SK-N-SH treated with all-trans-retinoic acid at 6 μM for 48 hours (cell line): ENCODE measurements at regions not wholly inside any gene's neighbourhood (a gene's known extent, or its start where the extent isn't known, plus 50 kb on each side); places are given as distances from the start of the nearest gene placed in this dataset.

Experiments used
- ARNTL ChIP-seq: fragments of 450-650 bp; formaldehyde crosslinking; IDR thresholded peaks from 2 replicates; pipeline ENCODE4 v1.5.0; 2020; ENCODE audit warnings: low read depth, mild to moderate bottlenecking, moderate library complexity, borderline replicate concordance
- CSDC2 ChIP-seq: fragments of 250-450 bp; sonication (Bioruptor Pico); IDR thresholded peaks from 2 replicates; pipeline ENCODE4 v1.5.0; 2020; ENCODE audit warnings: mild to moderate bottlenecking, moderate library complexity
- ESRRG ChIP-seq: fragments of 250-450 bp; sonication (Bioruptor Pico); IDR thresholded peaks from 2 replicates; pipeline ENCODE4 v1.6.1; 2021; ENCODE audit warnings: mild to moderate bottlenecking
- GLIS3 ChIP-seq: fragments of 250-450 bp; sonication (Bioruptor Pico); IDR thresholded peaks from 2 replicates; pipeline ENCODE4 v1.5.0; 2020; ENCODE audit warnings: mild to moderate bottlenecking, moderate library complexity
- ISL1 ChIP-seq: fragments of 250-450 bp; sonication (Bioruptor Pico); IDR thresholded peaks from 2 replicates; pipeline ENCODE4 v2.1.2; 2022; ENCODE audit warnings: mild to moderate bottlenecking, moderate library complexity
- RARB ChIP-seq: fragments of 250-450 bp; sonication (Bioruptor Pico); IDR thresholded peaks from 2 replicates; pipeline ENCODE4 v1.8.0; 2021; ENCODE audit warnings: mild to moderate bottlenecking, moderate library complexity
- TCF4 ChIP-seq: fragments of 250-450 bp; sonication (Bioruptor Pico); IDR thresholded peaks from 2 replicates; pipeline ENCODE4 v1.8.0; 2021; ENCODE audit warnings: mild to moderate bottlenecking, moderate library complexity, borderline replicate concordance
- ZC3H10 ChIP-seq: fragments of 250-450 bp; sonication (Bioruptor Pico); IDR thresholded peaks from 2 replicates; pipeline ENCODE4 v1.5.1; 2021; ENCODE audit warnings: mild to moderate bottlenecking, moderate library complexity
- ZFP30 ChIP-seq: fragments of 450-650 bp; formaldehyde crosslinking; IDR thresholded peaks from 2 replicates; pipeline ENCODE4 v1.5.0; 2022; ENCODE audit warnings: mild to moderate bottlenecking, moderate library complexity
- ZNF565 ChIP-seq: fragments of 450-650 bp; formaldehyde crosslinking; conservative IDR thresholded peaks from 2 replicates; pipeline ENCODE4 v1.5.0; 2020; ENCODE audit warnings: low read depth, mild to moderate bottlenecking, moderate library complexity
- ZNF8 ChIP-seq: fragments of 450-650 bp; formaldehyde crosslinking; IDR thresholded peaks from 2 replicates; pipeline ENCODE4 v1.5.0; 2020; ENCODE audit warnings: mild to moderate bottlenecking, moderate library complexity
- TF ChIP-seq, protein P1 (sequence below): fragments of 250-450 bp; sonication (Bioruptor Pico); IDR thresholded peaks from 2 replicates; pipeline ENCODE4 v1.8.0; 2020; ENCODE audit warnings: mild to moderate bottlenecking, moderate library complexity, borderline replicate concordance
- TF ChIP-seq, protein P2 (sequence below): fragments of 250-450 bp; sonication (Bioruptor Pico); IDR thresholded peaks from 2 replicates; pipeline ENCODE4 v1.5.1; 2021; ENCODE audit warnings: mild to moderate bottlenecking, moderate library complexity
- TF ChIP-seq, protein P3 (sequence below): fragments of 250-450 bp; sonication (Bioruptor Pico); IDR thresholded peaks from 2 replicates; pipeline ENCODE4 v1.5.1; 2020; ENCODE audit warnings: low read depth, mild to moderate bottlenecking, moderate library complexity

DNA sequence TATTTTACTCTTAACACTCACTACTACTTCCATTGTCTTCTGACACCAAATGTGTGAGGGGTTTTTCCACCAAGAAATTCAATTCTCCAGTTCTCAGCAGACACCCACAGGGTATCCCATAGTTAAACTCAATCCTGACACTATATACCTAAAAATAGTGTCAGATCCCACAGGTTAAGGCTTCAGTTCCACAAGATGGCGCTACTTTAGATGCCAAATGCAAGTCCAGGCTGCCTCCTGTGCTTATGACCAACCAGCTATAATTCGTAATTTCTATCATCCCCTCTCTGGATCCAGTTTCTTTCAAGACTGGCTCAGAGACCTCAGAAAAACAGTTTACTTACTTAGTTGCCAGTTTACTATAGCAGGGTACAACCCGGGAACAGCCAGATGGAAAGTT, 1146.2 kb upstream of the SPRY2 start:
- TF ChIP-seq TCF4 (CRISPR knock-in tag) = no peak
- TF ChIP-seq ESRRG (CRISPR knock-in tag) = no peak
- TF ChIP-seq, protein P1, sequence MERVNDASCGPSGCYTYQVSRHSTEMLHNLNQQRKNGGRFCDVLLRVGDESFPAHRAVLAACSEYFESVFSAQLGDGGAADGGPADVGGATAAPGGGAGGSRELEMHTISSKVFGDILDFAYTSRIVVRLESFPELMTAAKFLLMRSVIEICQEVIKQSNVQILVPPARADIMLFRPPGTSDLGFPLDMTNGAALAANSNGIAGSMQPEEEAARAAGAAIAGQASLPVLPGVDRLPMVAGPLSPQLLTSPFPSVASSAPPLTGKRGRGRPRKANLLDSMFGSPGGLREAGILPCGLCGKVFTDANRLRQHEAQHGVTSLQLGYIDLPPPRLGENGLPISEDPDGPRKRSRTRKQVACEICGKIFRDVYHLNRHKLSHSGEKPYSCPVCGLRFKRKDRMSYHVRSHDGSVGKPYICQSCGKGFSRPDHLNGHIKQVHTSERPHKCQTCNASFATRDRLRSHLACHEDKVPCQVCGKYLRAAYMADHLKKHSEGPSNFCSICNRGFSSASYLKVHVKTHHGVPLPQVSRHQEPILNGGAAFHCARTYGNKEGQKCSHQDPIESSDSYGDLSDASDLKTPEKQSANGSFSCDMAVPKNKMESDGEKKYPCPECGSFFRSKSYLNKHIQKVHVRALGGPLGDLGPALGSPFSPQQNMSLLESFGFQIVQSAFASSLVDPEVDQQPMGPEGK (CRISPR knock-in tag) = no peak
- no peak for TF ChIP-seq RARB (CRISPR knock-in tag)
- TF ChIP-seq ZFP30 (CRISPR knock-in tag) = no peak
- no peak for TF ChIP-seq ZNF565 (CRISPR knock-in tag)
- TF ChIP-seq, protein P2, sequence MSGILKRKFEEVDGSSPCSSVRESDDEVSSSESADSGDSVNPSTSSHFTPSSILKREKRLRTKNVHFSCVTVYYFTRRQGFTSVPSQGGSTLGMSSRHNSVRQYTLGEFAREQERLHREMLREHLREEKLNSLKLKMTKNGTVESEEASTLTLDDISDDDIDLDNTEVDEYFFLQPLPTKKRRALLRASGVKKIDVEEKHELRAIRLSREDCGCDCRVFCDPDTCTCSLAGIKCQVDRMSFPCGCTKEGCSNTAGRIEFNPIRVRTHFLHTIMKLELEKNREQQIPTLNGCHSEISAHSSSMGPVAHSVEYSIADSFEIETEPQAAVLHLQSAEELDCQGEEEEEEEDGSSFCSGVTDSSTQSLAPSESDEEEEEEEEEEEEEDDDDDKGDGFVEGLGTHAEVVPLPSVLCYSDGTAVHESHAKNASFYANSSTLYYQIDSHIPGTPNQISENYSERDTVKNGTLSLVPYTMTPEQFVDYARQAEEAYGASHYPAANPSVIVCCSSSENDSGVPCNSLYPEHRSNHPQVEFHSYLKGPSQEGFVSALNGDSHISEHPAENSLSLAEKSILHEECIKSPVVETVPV (CRISPR knock-in tag) = no peak
- TF ChIP-seq GLIS3 (CRISPR knock-in tag) = no peak
- TF ChIP-seq, protein P3, sequence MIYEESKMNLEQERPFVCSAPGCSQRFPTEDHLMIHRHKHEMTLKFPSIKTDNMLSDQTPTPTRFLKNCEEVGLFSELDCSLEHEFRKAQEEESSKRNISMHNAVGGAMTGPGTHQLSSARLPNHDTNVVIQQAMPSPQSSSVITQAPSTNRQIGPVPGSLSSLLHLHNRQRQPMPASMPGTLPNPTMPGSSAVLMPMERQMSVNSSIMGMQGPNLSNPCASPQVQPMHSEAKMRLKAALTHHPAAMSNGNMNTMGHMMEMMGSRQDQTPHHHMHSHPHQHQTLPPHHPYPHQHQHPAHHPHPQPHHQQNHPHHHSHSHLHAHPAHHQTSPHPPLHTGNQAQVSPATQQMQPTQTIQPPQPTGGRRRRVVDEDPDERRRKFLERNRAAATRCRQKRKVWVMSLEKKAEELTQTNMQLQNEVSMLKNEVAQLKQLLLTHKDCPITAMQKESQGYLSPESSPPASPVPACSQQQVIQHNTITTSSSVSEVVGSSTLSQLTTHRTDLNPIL (CRISPR knock-in tag) = no peak
- TF ChIP-seq ZC3H10 = no peak
- no peak for TF ChIP-seq ZNF8 (CRISPR knock-in tag)
- no peak for TF ChIP-seq ISL1 (CRISPR knock-in tag)
- no peak for TF ChIP-seq ARNTL
- no peak for TF ChIP-seq CSDC2 (CRISPR knock-in tag)
